ENCODE measurements at regions not wholly inside any gene's neighbourhood (a gene's known extent, or its start where the extent isn't known, plus 50 kb on each side); places are given as distances from the start of the nearest gene placed in this dataset.

- no peak for DNase-seq
Measured at GRCh38 chr6:114605656-114606055, 262.8 kb upstream of the HS3ST5 start.

GRCh38 chr6:114600381-114600780 lies 257.6 kb upstream of the HS3ST5 start:
- DNase-seq = no peak

- no peak for DNase-seq
Measured at GRCh38 chr6:114595591-114595990, 252.8 kb upstream of the HS3ST5 start.

- DNase-seq = no peak
Measured at GRCh38 chr6:114595186-114595585, 252.4 kb upstream of the HS3ST5 start.

- no peak for DNase-seq
Measured at GRCh38 chr6:114592506-114592905, 249.7 kb upstream of the HS3ST5 start.

GRCh38 chr6:114588726-114589125 lies 245.9 kb upstream of the HS3ST5 start:
- DNase-seq = no peak

- DNase-seq = no peak
Measured at GRCh38 chr6:114586298-114586697, 243.5 kb upstream of the HS3ST5 start.

GRCh38 chr6:114581293-114581692 lies 238.5 kb upstream of the HS3ST5 start:
- no peak for DNase-seq

GRCh38 chr6:114580882-114581281 lies 238.1 kb upstream of the HS3ST5 start:
- DNase-seq = no peak

- no peak for DNase-seq
Measured at GRCh38 chr6:114579486-114579885, 236.7 kb upstream of the HS3ST5 start.

- DNase-seq = no peak
Measured at GRCh38 chr6:114577109-114577508, 234.3 kb upstream of the HS3ST5 start.

- no peak for DNase-seq
Measured at GRCh38 chr6:114576330-114576729, 233.5 kb upstream of the HS3ST5 start.

- no peak for DNase-seq
Measured at GRCh38 chr6:114569669-114570068, 226.8 kb upstream of the HS3ST5 start.

GRCh38 chr6:114564302-114564933 lies 221.6 kb upstream of the HS3ST5 start:
- DNase-seq = no peak

- no peak for DNase-seq
Measured at GRCh38 chr6:114559419-114559818, 216.6 kb upstream of the HS3ST5 start.

- DNase-seq = no peak
Measured at GRCh38 chr6:114558153-114558552, 215.3 kb upstream of the HS3ST5 start.

GRCh38 chr6:114556846-114557488 lies 214.1 kb upstream of the HS3ST5 start:
- DNase-seq = no peak

GRCh38 chr6:114550316-114550715 lies 207.5 kb upstream of the HS3ST5 start:
- DNase-seq = no peak

GRCh38 chr6:114543696-114544095 lies 200.9 kb upstream of the HS3ST5 start:
- DNase-seq = no peak

- no peak for DNase-seq
Measured at GRCh38 chr6:114541794-114542193, 199.0 kb upstream of the HS3ST5 start.

GRCh38 chr6:114537977-114538376 lies 195.2 kb upstream of the HS3ST5 start:
- DNase-seq = no peak

- DNase-seq = no peak
Measured at GRCh38 chr6:114534813-114535212, 192.0 kb upstream of the HS3ST5 start.

GRCh38 chr6:114524081-114524480 lies 181.3 kb upstream of the HS3ST5 start:
- DNase-seq = no peak

- DNase-seq = no peak
Measured at GRCh38 chr6:114523508-114523907, 180.7 kb upstream of the HS3ST5 start.

- DNase-seq = no peak
Measured at GRCh38 chr6:114521926-114522325, 179.1 kb upstream of the HS3ST5 start.

Measured in SW 1271 (cell line).